K562 (cell line): ENCODE measurements at regions not wholly inside any gene's neighbourhood (a gene's known extent, or its start where the extent isn't known, plus 50 kb on each side); places are given as distances from the start of the nearest gene placed in this dataset.

Source experiments
- ATAC-seq: fragments of 200-7000 bp; cut with Tn5 transposase; 3 replicates; pipeline ENCODE4 v1.9.1; 2020; ENCODE audit warnings: moderate library complexity
- BruUV-seq: library from RNA; stranded (reverse); fragments of 400-500 nt; replicated peaks from 2 replicates; lab custom pipeline; 2021; lab: Mats Ljungman, UMichigan
- CTCF ChIA-PET: fragments of 300-600 bp; formaldehyde crosslinking; extraction: SDS; loops from one replicate; lab custom pipeline; 2021; ENCODE audit warnings: low intra/inter-chr PET ratio; lab: Yijun Ruan, JAX
- POLR2A ChIA-PET: fragments of 300-600, 350-650 bp; sonication (Branson Sonifier 250); formaldehyde crosslinking; extraction: SDS; loops from one replicate; lab custom pipeline; 2021; ENCODE audit warnings: antibody characterized with exemption, inconsistent platforms; lab: Yijun Ruan, JAX
- DNase-seq, 4 experiments: peaks; one replicate each; pipeline versions ENCODE4 v3.0.0 to v3.0.0-alpha.2; 2011 to 2018; ENCODE audit warnings: low spot score in 3 of 4, mixed read lengths in 3 of 4; ENCODE audit errors: extremely low read depth in 1 of 4
- FAIRE-seq: peaks from 2 replicates; lab custom pipeline; 2011; peaks lifted over from hg19 to GRCh38; lab: Jason Lieb, UNC
- H2AFZ ChIP-seq: 2 replicates; pipeline ENCODE4 v1.6.0; 2011; ENCODE audit warnings: low read depth, low read length, control low read depth, inconsistent platforms
- H3K27ac ChIP-seq: fragments of 200-600 bp; 3 replicates; pipeline ENCODE4 v1.8.0; 2011; ENCODE audit warnings: low read depth, mild to moderate bottlenecking, control low read depth, inconsistent platforms, low read length, moderate library complexity, mixed read lengths; ENCODE audit errors: extremely low read depth
- H3K27me3 ChIP-seq, 2 experiments: fragments of 300-600 bp in 1 of 2; 2 replicates in 1 of 2; 3 replicates in 1 of 2; pipeline versions ENCODE4 v1.6.0 to v1.8.0; 2011; ENCODE audit warnings: inconsistent platforms in 2 of 2, low read length in 2 of 2, mild to moderate bottlenecking in 1 of 2, mixed read lengths in 1 of 2, moderate library complexity in 1 of 2; ENCODE audit not compliant: control insufficient read depth in 2 of 2, insufficient read depth in 2 of 2
- H3K36me3 ChIP-seq: fragments of 300-600 bp; 3 replicates; pipeline ENCODE4 v1.8.0; 2011; ENCODE audit warnings: mild to moderate bottlenecking, low read length, inconsistent platforms; ENCODE audit not compliant: control insufficient read depth, insufficient read depth
- H3K4me1 ChIP-seq, 2 experiments: fragments of 200-600 bp in 1 of 2; replicated peaks in 1 of 2; 2 replicates in 1 of 2; 3 replicates in 1 of 2; pipeline versions ENCODE4 v1.5.1 to v1.8.0; 2011; ENCODE audit warnings: inconsistent platforms in 2 of 2, low read length in 2 of 2, mild to moderate bottlenecking in 1 of 2, mixed read lengths in 1 of 2, moderate library complexity in 1 of 2; ENCODE audit not compliant: control insufficient read depth in 2 of 2, insufficient read depth in 2 of 2
- H3K4me2 ChIP-seq: 2 replicates; pipeline ENCODE4 v1.6.1; 2011; ENCODE audit warnings: low read length, control low read depth, inconsistent platforms, mixed read lengths; ENCODE audit not compliant: insufficient read depth
- H3K4me3 ChIP-seq: fragments of 200-600 bp; sonication (generic), shearing (Covaris generic); 2 replicates; pipeline ENCODE4 v1.5.1; 2016; ENCODE audit warnings: control low read depth, inconsistent platforms
- H3K79me2 ChIP-seq: fragments of 200-600 bp; 3 replicates; pipeline ENCODE4 v1.8.0; 2011; ENCODE audit warnings: low read length, inconsistent platforms; ENCODE audit not compliant: control insufficient read depth, insufficient read depth
- H3K9ac ChIP-seq, 2 experiments: 2 replicates each; pipeline versions ENCODE4 v1.6.0 to v1.6.1; 2011; ENCODE audit warnings: low read depth in 2 of 2, low read length in 2 of 2, control low read depth in 1 of 2, inconsistent platforms in 1 of 2, mild to moderate bottlenecking in 1 of 2, mixed read lengths in 1 of 2; ENCODE audit not compliant: insufficient read depth in 1 of 2
- H3K9me1 ChIP-seq: one replicate; pipeline ENCODE4 v1.6.0; 2011; ENCODE audit warnings: inconsistent platforms, mild to moderate bottlenecking, low read length, moderate library complexity; ENCODE audit not compliant: control insufficient read depth, insufficient read depth
- H3K9me3 ChIP-seq: replicated peaks from 2 replicates; pipeline ENCODE4 v1.5.1; 2011; ENCODE audit warnings: low read depth, low read length, inconsistent platforms; ENCODE audit not compliant: control insufficient read depth, insufficient read depth
- H4K20me1 ChIP-seq: replicated peaks from 2 replicates; pipeline ENCODE4 v1.6.1; 2011; ENCODE audit warnings: low read length, inconsistent platforms, mixed read lengths; ENCODE audit not compliant: control insufficient read depth, insufficient read depth
- ATF6 ChIP-seq: sonication (generic); formaldehyde crosslinking; IDR thresholded peaks from 2 replicates; pipeline ENCODE4 v1.4.0; 2020; ENCODE audit warnings: mild to moderate bottlenecking, missing genetic modification reagents
- CBFA2T3 ChIP-seq: fragments of 450-650 bp; IDR thresholded peaks from 2 replicates; pipeline ENCODE4 v1.6.1; 2017
- CBX2 ChIP-seq: fragments of 200-600 bp; sonication (generic); IDR thresholded peaks from one replicate; pipeline ENCODE4 v1.6.1; 2012; ENCODE audit warnings: mild to moderate bottlenecking, low read length, inconsistent platforms; ENCODE audit not compliant: insufficient read depth, poor library complexity, severe bottlenecking
- CEBPB ChIP-seq: fragments of 450-650 bp; IDR thresholded peaks from 2 replicates; pipeline ENCODE4 v1.6.1; 2016; ENCODE audit warnings: missing genetic modification characterization, missing compliant biosample characterization
- COPS2 ChIP-seq: fragments of 450-650 bp; conservative IDR thresholded peaks from 2 replicates; pipeline ENCODE4 v1.6.1; 2016; ENCODE audit warnings: mild to moderate bottlenecking, moderate library complexity
- ELF4 ChIP-seq: fragments of 450-650 bp; formaldehyde crosslinking; IDR thresholded peaks from 2 replicates; pipeline ENCODE4 v1.4.0; 2022; ENCODE audit warnings: missing genetic modification characterization
- ERF ChIP-seq: fragments of 450-650 bp; formaldehyde crosslinking; IDR thresholded peaks from 2 replicates; pipeline ENCODE4 v1.4.0; 2020; ENCODE audit warnings: mild to moderate bottlenecking, mixed read lengths
- HDAC1 ChIP-seq, 2 experiments: fragments of 450-650 bp; IDR thresholded peaks; 2 replicates each; pipeline ENCODE4 v1.6.1; 2016 to 2017; ENCODE audit warnings: inconsistent platforms in 1 of 2, mild to moderate bottlenecking in 1 of 2, moderate library complexity in 1 of 2
- HDAC8 ChIP-seq: fragments of 450-650 bp; IDR thresholded peaks from 2 replicates; pipeline ENCODE4 v1.6.1; 2016; ENCODE audit warnings: mild to moderate bottlenecking, missing genetic modification characterization, moderate library complexity, missing compliant biosample characterization
- IRF9 ChIP-seq: fragments of 450-650 bp; IDR thresholded peaks from 2 replicates; pipeline ENCODE4 v1.6.1; 2016; ENCODE audit warnings: missing biosample characterization, missing genetic modification characterization
- NR4A1 ChIP-seq, 2 experiments: fragments of 250-450 bp in 1 of 2; fragments of 450-650 bp in 1 of 2; sonication (Bioruptor Pico) in 1 of 2; IDR thresholded peaks; 2 replicates each; pipeline versions ENCODE4 v1.4.0 to v1.6.1; 2016 to 2020; ENCODE audit warnings: mild to moderate bottlenecking in 2 of 2, missing compliant biosample characterization in 1 of 2, missing genetic modification characterization in 1 of 2, moderate library complexity in 1 of 2
- NUFIP1 ChIP-seq: fragments of 450-650 bp; IDR thresholded peaks from 2 replicates; pipeline ENCODE4 v1.6.1; 2018; ENCODE audit not compliant: partially characterized antibody
- POU5F1 ChIP-seq: fragments of 150-350 bp; IDR thresholded peaks from 2 replicates; pipeline ENCODE4 v1.6.1; 2014; ENCODE audit warnings: borderline replicate concordance, low read length, low read depth, mild to moderate bottlenecking; ENCODE audit not compliant: partially characterized antibody
- RFX5 ChIP-seq: IDR thresholded peaks from 2 replicates; pipeline ENCODE4 v1.6.1; 2011; ENCODE audit warnings: low read depth, mild to moderate bottlenecking, improper control_type of control experiment, low read length
- in situ Hi-C: fragments of 300-500 bp; cut with MboI; formaldehyde crosslinking; loops from 4 replicates; pipeline ENCODE4 v1.15.0; 2018; ENCODE audit warnings: inconsistent platforms, mixed read lengths
- intact Hi-C: fragments of 100-400 bp; cut with micrococcal nuclease; formaldehyde crosslinking; loops from 2 replicates; pipeline ENCODE4 v1.14.2; 2022

- POLR2A ChIA-PET: no interaction called here
- H3K27me3 ChIP-seq: no peaks in the 10 kb centered on the region
- no peak overlapping the region for H3K4me3 ChIP-seq
- H4K20me1 ChIP-seq: no peaks in the 10 kb centered on the region
- no peaks in the 10 kb centered on the region for H3K9me3 ChIP-seq
- TF ChIP-seq CEBPB (tag): 0 out of 2 replicates have a peak, but pooled peaks have one; percentile 10
- TF ChIP-seq NR4A1 (CRISPR knock-in tag; IDR thresholded peaks at IDR 0.05): no peak
- no peak for TF ChIP-seq NR4A1 (tag; IDR thresholded peaks at IDR 0.05)
- BruUV-seq: no TSS peak
- no peak overlapping the region for H3K4me2 ChIP-seq
- intact Hi-C loops (no loop called here), in situ Hi-C loops (no loop called here)
- H3K9ac ChIP-seq: no peak overlapping the region
- H3K36me3 ChIP-seq: no peaks in the 10 kb centered on the region
- no peaks in the 10 kb centered on the region for H3K79me2 ChIP-seq
- DNase-seq (no peak), FAIRE-seq (no peak), ATAC-seq (no peak)
- H3K27ac ChIP-seq: no peak overlapping the region
- CTCF ChIA-PET: no interaction called here
- H2AFZ ChIP-seq: no peak overlapping the region
- H3K4me1 ChIP-seq: no peaks in the 10 kb centered on the region
- no peaks in the 10 kb centered on the region for H3K9me1 ChIP-seq
These were observed 492.3 kb upstream of the LCORL start for GRCh38 chr4:18513861-18514260.

- no peaks in the 10 kb centered on the region for H3K79me2 ChIP-seq
- H3K9me3 ChIP-seq: no peaks in the 10 kb centered on the region
- BruUV-seq: no TSS peak
- no peak for FAIRE-seq
- H4K20me1 ChIP-seq: no peaks in the 10 kb centered on the region
- no peak for DNase-seq
- no peaks in the 10 kb centered on the region for H3K27me3 ChIP-seq
- H3K36me3 ChIP-seq: no peaks in the 10 kb centered on the region
- H2AFZ ChIP-seq: no peak overlapping the region
- intact Hi-C loops (no loop called here), in situ Hi-C loops (no loop called here)
- no peak overlapping the region for H3K27ac ChIP-seq
- H3K4me1 ChIP-seq: no peaks in the 10 kb centered on the region
- no peaks in the 10 kb centered on the region for H3K9me1 ChIP-seq
- ChIA-PET CTCF (no interaction called here), POLR2A (no interaction called here)
- H3K9ac ChIP-seq: no peak overlapping the region
- TF ChIP-seq COPS2 (no peak), CBFA2T3 (no peak), CBX2 (no peak), RFX5 (no peak), NUFIP1 (no peak), HDAC8 (tag) (no peak), ATF6 (no peak), ELF4 (CRISPR knock-in tag) (no peak), POU5F1 (no peak), HDAC1 (IDR thresholded peaks at IDR 0.05) (no peak), ERF (CRISPR knock-in tag) (no peak), IRF9 (tag) (no peak)
- no peak overlapping the region for H3K4me2 ChIP-seq
- no peak overlapping the region for H3K4me3 ChIP-seq
- ATAC-seq: no peak
These were observed 491.2 kb upstream of the LCORL start for GRCh38 chr4:18512718-18513117.
